Fibroblast of skin of left biceps (primary cell): ENCODE measurements at regions not wholly inside any gene's neighbourhood (a gene's known extent, or its start where the extent isn't known, plus 50 kb on each side); places are given as distances from the start of the nearest gene placed in this dataset.

Experiments
- DNase-seq, 2 experiments: peaks; one replicate each; pipeline ENCODE4 v3.0.0-alpha.2; 2013; ENCODE audit warnings: low read depth in 2 of 2

- no peak for DNase-seq
These were observed 295.6 kb downstream of the MAFB start for GRCh38 chr20:40393197-40394079.

GRCh38 chr20:40390654-40391053, 298.4 kb downstream of the MAFB start:
- DNase-seq, result no peak

GRCh38 chr20:40370800-40371199, 318.2 kb downstream of the MAFB start:
- no peak for DNase-seq

- DNase-seq, result no peak
These were observed 320.2 kb downstream of the MAFB start for GRCh38 chr20:40368876-40369275.

- no peak for DNase-seq
These were observed 327.1 kb downstream of the MAFB start for GRCh38 chr20:40361916-40362315.

GRCh38 chr20:40359131-40359912, 329.7 kb downstream of the MAFB start:
- no peak for DNase-seq

- DNase-seq, result no peak
These were observed 334.2 kb downstream of the MAFB start for GRCh38 chr20:40354880-40355279.

- DNase-seq, result no peak
These were observed 345.6 kb downstream of the MAFB start for GRCh38 chr20:40343390-40343789.

GRCh38 chr20:40341561-40341960, 347.5 kb downstream of the MAFB start:
- DNase-seq, result no peak

GRCh38 chr20:40339661-40340449, 349.2 kb downstream of the MAFB start:
- no peak for DNase-seq

GRCh38 chr20:40336533-40336932, 352.5 kb downstream of the MAFB start:
- no peak for DNase-seq

- DNase-seq, result no peak
These were observed 353.1 kb downstream of the MAFB start for GRCh38 chr20:40335901-40336351.

GRCh38 chr20:40335437-40335836, 353.6 kb downstream of the MAFB start:
- DNase-seq, result no peak

GRCh38 chr20:40333591-40333990, 355.4 kb downstream of the MAFB start:
- DNase-seq, result no peak

GRCh38 chr20:40331807-40332560, 357.1 kb downstream of the MAFB start:
- DNase-seq, result no peak

GRCh38 chr20:40331249-40331648, 357.8 kb downstream of the MAFB start:
- no peak for DNase-seq

- DNase-seq, result no peak
These were observed 359.7 kb downstream of the MAFB start for GRCh38 chr20:40329321-40329720.

GRCh38 chr20:40326784-40327183, 362.3 kb downstream of the MAFB start:
- DNase-seq, result no peak

GRCh38 chr20:40325006-40325568, 363.9 kb downstream of the MAFB start:
- no peak for DNase-seq

- peak in 1 of 2 experiments; percentile 5 for DNase-seq
These were observed 365.7 kb downstream of the MAFB start for GRCh38 chr20:40323361-40323794.

- DNase-seq, result no peak
These were observed 366.1 kb downstream of the MAFB start for GRCh38 chr20:40322941-40323340.
